Upper lobe of left lung (tissue), 4 donors: ENCODE measurements at regions not wholly inside any gene's neighbourhood (a gene's known extent, or its start where the extent isn't known, plus 50 kb on each side); places are given as distances from the start of the nearest gene placed in this dataset.

ENCODE experiments used
- POLR2A ChIP-seq, 4 donors: fragments of 450-650 bp; IDR thresholded peaks; one replicate each; pipeline ENCODE4 v1.5.1; 2016 to 2017; ENCODE audit warnings: antibody characterized with exemption in 4 of 4, mild to moderate bottlenecking in 2 of 4
- TF ChIP-seq, protein P1 (sequence below), 6 experiments: fragments of 450-650 bp in 4 of 6; fragments of 200-600 bp in 2 of 6; sonication (generic) in 2 of 6; IDR thresholded peaks; one replicate each; pipeline ENCODE4 v1.5.1; 2016 to 2019; ENCODE audit warnings: antibody characterized with exemption in 6 of 6

GRCh38 chr21:16797966-16798365 is 714.9 kb upstream of the CXADR start:
- TF ChIP-seq, protein P1, sequence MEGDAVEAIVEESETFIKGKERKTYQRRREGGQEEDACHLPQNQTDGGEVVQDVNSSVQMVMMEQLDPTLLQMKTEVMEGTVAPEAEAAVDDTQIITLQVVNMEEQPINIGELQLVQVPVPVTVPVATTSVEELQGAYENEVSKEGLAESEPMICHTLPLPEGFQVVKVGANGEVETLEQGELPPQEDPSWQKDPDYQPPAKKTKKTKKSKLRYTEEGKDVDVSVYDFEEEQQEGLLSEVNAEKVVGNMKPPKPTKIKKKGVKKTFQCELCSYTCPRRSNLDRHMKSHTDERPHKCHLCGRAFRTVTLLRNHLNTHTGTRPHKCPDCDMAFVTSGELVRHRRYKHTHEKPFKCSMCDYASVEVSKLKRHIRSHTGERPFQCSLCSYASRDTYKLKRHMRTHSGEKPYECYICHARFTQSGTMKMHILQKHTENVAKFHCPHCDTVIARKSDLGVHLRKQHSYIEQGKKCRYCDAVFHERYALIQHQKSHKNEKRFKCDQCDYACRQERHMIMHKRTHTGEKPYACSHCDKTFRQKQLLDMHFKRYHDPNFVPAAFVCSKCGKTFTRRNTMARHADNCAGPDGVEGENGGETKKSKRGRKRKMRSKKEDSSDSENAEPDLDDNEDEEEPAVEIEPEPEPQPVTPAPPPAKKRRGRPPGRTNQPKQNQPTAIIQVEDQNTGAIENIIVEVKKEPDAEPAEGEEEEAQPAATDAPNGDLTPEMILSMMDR (IDR thresholded peaks at IDR 0.05), result no peak
- no peak for TF ChIP-seq POLR2A (IDR thresholded peaks at IDR 0.05)
